GM12878 (cell line): ENCODE measurements at regions not wholly inside any gene's neighbourhood (a gene's known extent, or its start where the extent isn't known, plus 50 kb on each side); places are given as distances from the start of the nearest gene placed in this dataset.
A peak's percentile ranks its signal among the peaks of the same experiment; 100 is the strongest.

Experiments
- ATAC-seq: fragments of 200-7000 bp; cut with Tn5 transposase; 3 replicates; pipeline ENCODE4 v1.9.1; 2020; ENCODE audit warnings: mild to moderate bottlenecking, moderate library complexity
- BruUV-seq: library from RNA; stranded (reverse); fragments of 400-500 nt; replicated peaks from 2 replicates; lab custom pipeline; 2021; lab: Mats Ljungman, UMichigan
- CTCF ChIA-PET: fragments of 300-600 bp; sonication (Branson Sonifier 250); formaldehyde crosslinking; extraction: SDS; loops from one replicate; lab custom pipeline; 2021; ENCODE audit warnings: inconsistent platforms; lab: Yijun Ruan, JAX
- POLR2A ChIA-PET: fragments of 350-600 bp; formaldehyde crosslinking; extraction: SDS; loops from one replicate; lab custom pipeline; 2021; ENCODE audit warnings: inconsistent platforms; lab: Charles Lee
- RAD21 ChIA-PET: fragments of 300-600 bp; sonication (Branson Sonifier 250); formaldehyde crosslinking; loops from one replicate; lab custom pipeline; 2023; ENCODE audit warnings: antibody characterized with exemption; ENCODE audit not compliant: unreplicated experiment; lab: Charles Lee
- SMC1A ChIA-PET: fragments of 300-600 bp; sonication (Branson Sonifier 250); formaldehyde crosslinking; loops from one replicate; lab custom pipeline; 2023; ENCODE audit not compliant: unreplicated experiment, uncharacterized antibody; lab: Charles Lee
- DNase-seq: peaks from one replicate; pipeline ENCODE4 v3.0.0-alpha.2; 2011; ENCODE audit warnings: low read depth, low spot score
- FAIRE-seq: peaks from 3 replicates; lab custom pipeline; 2011; peaks lifted over from hg19 to GRCh38; lab: Jason Lieb, UNC
- H2AFZ ChIP-seq: 2 replicates; pipeline ENCODE4 v1.6.0; 2011; ENCODE audit warnings: low read depth, low read length, control low read depth; ENCODE audit not compliant: control insufficient read depth
- H3K27ac ChIP-seq: 2 replicates; pipeline ENCODE4 v1.5.1; 2011; ENCODE audit warnings: control low read depth; ENCODE audit not compliant: control insufficient read depth, insufficient read depth
- H3K27me3 ChIP-seq, 2 experiments: replicated peaks in 1 of 2; 2 replicates each; pipeline versions ENCODE4 v1.6.0 to v1.6.1; 2011; ENCODE audit warnings: low read length in 1 of 2; ENCODE audit not compliant: control insufficient read depth in 2 of 2, insufficient read depth in 2 of 2
- H3K36me3 ChIP-seq, 2 experiments: 2 replicates each; pipeline ENCODE4 v1.5.1; 2011; ENCODE audit warnings: low read length in 1 of 2; ENCODE audit not compliant: control insufficient read depth in 2 of 2, insufficient read depth in 2 of 2
- H3K4me1 ChIP-seq: 2 replicates; pipeline ENCODE4 v1.6.1; 2011; ENCODE audit warnings: mild to moderate bottlenecking, low read length, moderate library complexity, mixed read lengths; ENCODE audit not compliant: control insufficient read depth, insufficient read depth
- H3K4me2 ChIP-seq: 2 replicates; pipeline ENCODE4 v1.6.0; 2011; ENCODE audit warnings: control low read depth; ENCODE audit not compliant: control insufficient read depth, insufficient read depth
- H3K4me3 ChIP-seq: fragments of 200-600 bp; sonication (generic); 2 replicates; pipeline ENCODE4 v1.5.1; 2016
- H3K79me2 ChIP-seq: 2 replicates; pipeline ENCODE4 v1.6.0; 2011; ENCODE audit warnings: low read length; ENCODE audit not compliant: control insufficient read depth, insufficient read depth
- H3K9ac ChIP-seq: 2 replicates; pipeline ENCODE4 v1.8.0; 2011; ENCODE audit warnings: low read length, control low read depth, mixed read lengths; ENCODE audit not compliant: control insufficient read depth, insufficient read depth
- H3K9me3 ChIP-seq: replicated peaks from 3 replicates; pipeline ENCODE4 v1.5.1; 2011; ENCODE audit warnings: mild to moderate bottlenecking, low read length; ENCODE audit not compliant: control insufficient read depth, insufficient read depth
- H4K20me1 ChIP-seq: 2 replicates; pipeline ENCODE4 v1.6.0; 2011; ENCODE audit not compliant: control insufficient read depth, insufficient read depth
- BCL11A ChIP-seq: IDR thresholded peaks from 2 replicates; pipeline ENCODE4 v1.6.1; 2011; ENCODE audit warnings: low read depth, low read length
- CHD4 ChIP-seq: fragments of 200-600 bp; sonication (generic); IDR thresholded peaks from 2 replicates; pipeline ENCODE4 v1.6.1; 2016; ENCODE audit warnings: mild to moderate bottlenecking
- EED ChIP-seq: sonication (generic); IDR thresholded peaks from 2 replicates; pipeline ENCODE4 v1.6.1; 2016; ENCODE audit warnings: antibody characterized with exemption, low read depth
- KLF5 ChIP-seq: fragments of 450-650 bp; IDR thresholded peaks from 2 replicates; pipeline ENCODE4 v1.6.1; 2014; ENCODE audit warnings: mild to moderate bottlenecking; ENCODE audit not compliant: partially characterized antibody
- MTA2 ChIP-seq: fragments of 450-650 bp; IDR thresholded peaks from 2 replicates; pipeline ENCODE4 v1.6.1; 2016; ENCODE audit warnings: low read depth, mild to moderate bottlenecking, moderate library complexity
- NR2F1 ChIP-seq: fragments of 450-650 bp; conservative IDR thresholded peaks from 2 replicates; pipeline ENCODE4 v1.6.1; 2017; ENCODE audit warnings: mild to moderate bottlenecking
- PKNOX1 ChIP-seq: fragments of 450-650 bp; IDR thresholded peaks from 2 replicates; pipeline ENCODE4 v1.6.1; 2016; ENCODE audit warnings: mild to moderate bottlenecking
- RAD51 ChIP-seq: fragments of 450-650 bp; IDR thresholded peaks from 2 replicates; pipeline ENCODE4 v1.6.1; 2016; ENCODE audit warnings: moderate library complexity, mild to moderate bottlenecking, inconsistent platforms
- RELB ChIP-seq: fragments of 450-650 bp; IDR thresholded peaks from 2 replicates; pipeline ENCODE4 v1.6.1; 2017; ENCODE audit warnings: low read depth, mild to moderate bottlenecking, moderate library complexity
- SMAD5 ChIP-seq: IDR thresholded peaks from 2 replicates; pipeline ENCODE4 v1.6.1; 2016; ENCODE audit warnings: antibody characterized with exemption, low read depth
- SUPT20H ChIP-seq: IDR thresholded peaks from 2 replicates; pipeline ENCODE4 v1.6.1; 2011; ENCODE audit warnings: low read depth, mild to moderate bottlenecking, low read length, moderate library complexity, borderline replicate concordance; ENCODE audit not compliant: control insufficient read depth
- USF2 ChIP-seq: IDR thresholded peaks from 2 replicates; pipeline ENCODE4 v1.6.1; 2011; ENCODE audit warnings: low read depth, low read length, improper control_type of control experiment, borderline replicate concordance
- ZNF687 ChIP-seq: fragments of 450-650 bp; IDR thresholded peaks from 2 replicates; pipeline ENCODE4 v1.6.1; 2017; ENCODE audit warnings: mild to moderate bottlenecking, moderate library complexity
- WGBS: methylation state at CpG from one replicate; pipeline ENCODE4 v1.1.6; 2016; ENCODE audit warnings: low lambda C conversion rate; ENCODE audit not compliant: insufficient replicate concordance, insufficient coverage; ENCODE audit errors: missing lambda C conversion rate; 5-methylcytosine and 5-hydroxymethylcytosine counted together
- in situ Hi-C: fragments of 300-500 bp; cut with MboI; formaldehyde crosslinking; loops from 9 replicates; pipeline ENCODE4 v1.14.3; 2018; ENCODE audit warnings: mixed read lengths
- intact Hi-C: fragments of 100-400 bp; cut with micrococcal nuclease; formaldehyde crosslinking; loops from one replicate; pipeline ENCODE4 v1.14.2; 2022; ENCODE audit not compliant: unreplicated experiment

GRCh38 chr13:78997902-78998629 lies 339.1 kb upstream of the OBI1 start:
- H3K4me1 ChIP-seq, result no peaks in the 10 kb centered on the region
- BruUV-seq, result no TSS peak
- FAIRE-seq (no peak), DNase-seq (no peak), ATAC-seq (peak; percentile 69)
- intact Hi-C loops (loop anchor here (5.0 to 10.0 kb wide), 3 partner anchors 194 to 547 kb away; no protein-coding TSS in a partner anchor), in situ Hi-C loops (no loop called here)
- H3K9me3 ChIP-seq, result no peaks in the 10 kb centered on the region
- ChIA-PET CTCF (interaction anchor here (0.7 to 2.8 kb wide), 9 partner anchors 9 to 808 kb away, joined by 3 to 15 read pairs (median 3); no protein-coding TSS in a partner anchor), SMC1A (interaction anchor here (0.6 to 2.7 kb wide), 19 partner anchors 8 to 798 kb away, joined by 3 to 18 read pairs (median 4); no protein-coding TSS in a partner anchor), POLR2A (interaction anchor here (1.0 to 1.2 kb wide), 2 partner anchors 11 to 800 kb away, joined by 3 to 5 read pairs; no protein-coding TSS in a partner anchor), RAD21 (interaction anchor here (0.9 to 1.8 kb wide), 14 partner anchors 8 to 804 kb away, joined by 3 to 6 read pairs (median 3); no protein-coding TSS in a partner anchor)
- H2AFZ ChIP-seq, result no peak overlapping the region
- H3K79me2 ChIP-seq, result no peaks in the 10 kb centered on the region
- H3K9ac ChIP-seq, result no peak overlapping the region
- no peaks in the 10 kb centered on the region for H3K27me3 ChIP-seq
- no peak overlapping the region for H3K4me3 ChIP-seq
- H3K27ac ChIP-seq, result no peak overlapping the region
- H3K36me3 ChIP-seq, result no peaks in the 10 kb centered on the region
- H3K4me2 ChIP-seq, result peak overlapping the region; percentile 44; the same call in 1 of the 2 replicates
- H4K20me1 ChIP-seq, result no peaks in the 10 kb centered on the region
- 41% methylated on average over 9 of the region's 9 CpGs for WGBS
- TF ChIP-seq CHD4 (no peak), RELB (peak; percentile 53; the same call in 1 of the 2 replicates), EED (no peak), USF2 (no peak), RAD51 (peak; percentile 26; the same call in 1 of the 2 replicates), KLF5 (no peak), SUPT20H (no peak), ZNF687 (0 out of 2 replicates have a peak, but pooled peaks have one; percentile 15), PKNOX1 (peak; percentile 30; the same call in 1 of the 2 replicates), NR2F1 (peak; percentile 56; the same call in 1 of the 2 replicates), MTA2 (peak; percentile 98), SMAD5 (no peak), BCL11A (peak; percentile 82)
